ENCODE measurements at regions not wholly inside any gene's neighbourhood (a gene's known extent, or its start where the extent isn't known, plus 50 kb on each side); places are given as distances from the start of the nearest gene placed in this dataset.

- no peak for TF ChIP-seq CTCF (IDR thresholded peaks at IDR 0.05)
- no peak for TF ChIP-seq POLR2A (IDR thresholded peaks at IDR 0.05)
These were observed 220.6 kb downstream of the C9orf50 start for GRCh38 chr9:129400001-129400970.

Measured in body of pancreas (tissue), 4 donors.